Eye (tissue), 1 donor: ENCODE measurements at regions not wholly inside any gene's neighbourhood (a gene's known extent, or its start where the extent isn't known, plus 50 kb on each side); places are given as distances from the start of the nearest gene placed in this dataset.
"Not testable (repeated sequence)": the region's sequence is repeated elsewhere in the genome, so short reads cannot be mapped to it uniquely, and the experiment has no call there.

Experiments
- DNase-seq: peaks from one replicate; pipeline ENCODE4 v3.0.0-alpha.2; 2015

GRCh38 chr17:34039759-34040555 lies 215.1 kb upstream of the CCL2 start:
- DNase-seq: not testable (repeated sequence)

- DNase-seq: no peak
Observed at GRCh38 chr17:34045990-34046389, 209.1 kb upstream of the CCL2 start.

GRCh38 chr17:34051046-34051445 lies 204.0 kb upstream of the CCL2 start:
- DNase-seq: no peak

GRCh38 chr17:34054495-34054894 lies 200.6 kb upstream of the CCL2 start:
- no peak for DNase-seq

- no peak for DNase-seq
Observed at GRCh38 chr17:34055606-34056005, 199.5 kb upstream of the CCL2 start.

- DNase-seq: no peak
Observed at GRCh38 chr17:34059423-34060220, 195.5 kb upstream of the CCL2 start.

- DNase-seq: no peak
Observed at GRCh38 chr17:34066528-34066927, 188.6 kb upstream of the CCL2 start.

GRCh38 chr17:34067011-34067410 lies 188.1 kb upstream of the CCL2 start:
- DNase-seq: no peak

- DNase-seq: peak; percentile 2
Observed at GRCh38 chr17:34068571-34068970, 186.5 kb upstream of the CCL2 start.

GRCh38 chr17:34070712-34071111 lies 184.4 kb upstream of the CCL2 start:
- no peak for DNase-seq

- peak; percentile 21 for DNase-seq
Observed at GRCh38 chr17:34071886-34072420, 183.1 kb upstream of the CCL2 start.

GRCh38 chr17:34075076-34075475 lies 180.0 kb upstream of the CCL2 start:
- DNase-seq: no peak

GRCh38 chr17:34076743-34077631 lies 178.1 kb upstream of the CCL2 start:
- DNase-seq: peak; percentile 83

- no peak for DNase-seq
Observed at GRCh38 chr17:34081269-34081668, 173.8 kb upstream of the CCL2 start.

GRCh38 chr17:34082404-34082803 lies 172.7 kb upstream of the CCL2 start:
- DNase-seq: no peak

GRCh38 chr17:34089042-34089441 lies 166.0 kb upstream of the CCL2 start:
- not testable (repeated sequence) for DNase-seq

- no peak for DNase-seq
Observed at GRCh38 chr17:34090593-34090992, 164.5 kb upstream of the CCL2 start.

- no peak for DNase-seq
Observed at GRCh38 chr17:34091975-34092374, 163.1 kb upstream of the CCL2 start.

- DNase-seq: no peak
Observed at GRCh38 chr17:34095106-34095505, 160.0 kb upstream of the CCL2 start.

- peak; percentile 4 for DNase-seq
Observed at GRCh38 chr17:34098699-34099098, 156.4 kb upstream of the CCL2 start.

- peak; percentile 32 for DNase-seq
Observed at GRCh38 chr17:34099859-34100515, 155.1 kb upstream of the CCL2 start.

GRCh38 chr17:34107019-34107418 lies 148.1 kb upstream of the CCL2 start:
- DNase-seq: no peak
